ENCODE measurements at regions not wholly inside any gene's neighbourhood (a gene's known extent, or its start where the extent isn't known, plus 50 kb on each side); places are given as distances from the start of the nearest gene placed in this dataset.

DNA sequence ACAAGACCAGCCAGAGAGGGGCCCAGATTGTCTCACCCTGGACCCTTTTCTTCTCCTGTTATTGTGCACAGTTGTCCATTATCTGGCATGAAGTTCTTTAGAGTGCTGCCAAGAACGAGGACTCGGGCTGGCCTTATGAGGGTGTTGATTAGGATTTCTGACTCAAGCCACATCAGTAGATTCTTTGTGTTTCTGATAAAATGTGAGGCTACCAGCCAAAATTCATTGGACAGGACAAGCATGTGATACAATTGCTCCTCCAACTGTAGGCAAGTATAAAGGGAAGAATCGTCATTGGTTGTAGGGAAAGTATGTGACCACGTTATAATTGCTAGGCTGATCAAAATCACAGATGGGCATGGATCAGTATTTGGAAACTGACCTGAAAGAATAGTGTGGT is 99.2 kb upstream of the TMC3 start:
- H3K4me1 ChIP-seq, result no peaks in the 10 kb centered on the region
- H3K36me3 ChIP-seq (replicated peaks in 1 of 2; ENCODE audit: insufficient read depth in 1 of 2, low read depth in 2 of 2), result no peaks in the 10 kb centered on the region
- TF ChIP-seq, protein P1, sequence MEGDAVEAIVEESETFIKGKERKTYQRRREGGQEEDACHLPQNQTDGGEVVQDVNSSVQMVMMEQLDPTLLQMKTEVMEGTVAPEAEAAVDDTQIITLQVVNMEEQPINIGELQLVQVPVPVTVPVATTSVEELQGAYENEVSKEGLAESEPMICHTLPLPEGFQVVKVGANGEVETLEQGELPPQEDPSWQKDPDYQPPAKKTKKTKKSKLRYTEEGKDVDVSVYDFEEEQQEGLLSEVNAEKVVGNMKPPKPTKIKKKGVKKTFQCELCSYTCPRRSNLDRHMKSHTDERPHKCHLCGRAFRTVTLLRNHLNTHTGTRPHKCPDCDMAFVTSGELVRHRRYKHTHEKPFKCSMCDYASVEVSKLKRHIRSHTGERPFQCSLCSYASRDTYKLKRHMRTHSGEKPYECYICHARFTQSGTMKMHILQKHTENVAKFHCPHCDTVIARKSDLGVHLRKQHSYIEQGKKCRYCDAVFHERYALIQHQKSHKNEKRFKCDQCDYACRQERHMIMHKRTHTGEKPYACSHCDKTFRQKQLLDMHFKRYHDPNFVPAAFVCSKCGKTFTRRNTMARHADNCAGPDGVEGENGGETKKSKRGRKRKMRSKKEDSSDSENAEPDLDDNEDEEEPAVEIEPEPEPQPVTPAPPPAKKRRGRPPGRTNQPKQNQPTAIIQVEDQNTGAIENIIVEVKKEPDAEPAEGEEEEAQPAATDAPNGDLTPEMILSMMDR (IDR thresholded peaks at IDR 0.05), result no peak
- TF ChIP-seq POLR2A (IDR thresholded peaks at IDR 0.05), result no peak
- no peak for ATAC-seq
- no peak overlapping the region for H3K27ac ChIP-seq
- intact Hi-C loops (cut with DNase I), result no loop called here
- 55 to 62% methylated on average over 4 of the region's 4 CpGs for WGBS, 2 donors
- no peaks in the 10 kb centered on the region for H3K9me3 ChIP-seq
- no peaks in the 10 kb centered on the region for H3K27me3 ChIP-seq
- no peak overlapping the region for H3K4me3 ChIP-seq
- DNase-seq, result no peak

DNA sequence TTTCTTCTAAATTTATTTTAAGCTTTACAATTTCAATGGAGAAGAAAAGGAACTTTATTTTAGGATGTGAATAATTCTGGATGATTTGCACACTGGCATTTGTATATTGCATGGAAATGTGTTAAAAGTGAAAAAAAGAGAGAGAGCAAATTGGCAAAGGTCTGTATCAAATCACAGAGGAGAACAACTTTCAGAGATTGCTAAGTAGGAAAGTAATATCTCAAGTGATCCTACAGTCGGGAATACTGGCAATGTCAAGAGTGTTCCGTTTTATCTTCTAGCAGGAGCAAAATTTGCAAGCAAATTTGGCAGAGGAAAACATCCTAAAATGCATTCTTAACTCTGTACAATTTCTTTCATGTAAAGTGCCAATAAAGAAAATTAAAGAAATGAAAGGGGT is 97.1 kb upstream of the TMC3 start:
- H3K27me3 ChIP-seq, result no peaks in the 10 kb centered on the region
- no peaks in the 10 kb centered on the region for H3K36me3 ChIP-seq (replicated peaks in 1 of 2; ENCODE audit: insufficient read depth in 1 of 2, low read depth in 2 of 2)
- H3K9me3 ChIP-seq, result no peaks in the 10 kb centered on the region
- no peak for DNase-seq
- H3K4me1 ChIP-seq, result no peaks in the 10 kb centered on the region
- no peak overlapping the region for H3K4me3 ChIP-seq
- no peak overlapping the region for H3K27ac ChIP-seq
- 71 to 78% methylated on average over 2 of the region's 2 CpGs for WGBS, 2 donors
- TF ChIP-seq POLR2A (IDR thresholded peaks at IDR 0.05), result no peak
- TF ChIP-seq, protein P1 (IDR thresholded peaks at IDR 0.05), result no peak
- no peak for ATAC-seq
- intact Hi-C loops (cut with DNase I), result no loop called here

DNA sequence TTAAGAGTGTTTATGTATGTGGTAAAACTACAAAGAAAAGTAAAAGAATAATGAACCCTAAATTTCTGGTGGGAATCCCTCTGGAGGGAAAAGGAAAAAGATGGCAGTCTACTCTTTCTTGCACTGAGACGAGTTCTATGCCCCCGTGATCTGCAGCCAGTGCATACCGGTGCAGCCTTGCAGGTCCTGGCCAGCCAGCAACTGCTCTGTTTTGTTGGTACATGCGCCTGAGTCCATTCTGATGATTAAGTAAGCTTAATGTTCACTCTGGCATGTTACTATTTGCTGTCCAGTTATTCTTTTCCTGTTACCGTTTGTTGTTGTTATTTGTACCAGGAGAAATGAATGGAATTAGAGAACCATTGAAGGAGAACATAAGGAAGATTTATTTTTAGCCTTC is 95.1 kb upstream of the TMC3 start:
- TF ChIP-seq, protein P1 (IDR thresholded peaks at IDR 0.05), result no peak
- no peak for TF ChIP-seq POLR2A (IDR thresholded peaks at IDR 0.05)
- 82 to 87% methylated on average over 5 of the region's 5 CpGs for WGBS, 2 donors

DNA sequence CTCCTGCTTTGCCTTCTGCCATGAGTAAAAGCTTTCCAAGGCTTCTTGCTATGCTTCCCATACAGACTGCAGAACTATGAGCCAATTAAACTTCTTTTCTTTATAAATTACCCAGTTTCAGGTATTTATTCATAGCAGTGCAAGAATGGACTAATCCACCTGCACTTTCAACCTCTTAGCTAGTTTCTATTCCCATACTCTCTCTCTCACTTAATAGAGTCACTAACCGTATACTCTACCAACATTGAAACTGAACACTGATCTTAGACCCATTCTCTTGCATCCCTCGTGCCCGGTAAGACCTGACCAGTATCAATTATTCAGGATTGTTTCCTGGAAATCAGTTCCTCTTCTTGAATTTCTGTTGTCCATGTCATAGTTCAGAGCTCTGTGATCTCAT is 92.7 kb upstream of the TMC3 start:
- no peaks in the 10 kb centered on the region for H3K9me3 ChIP-seq
- no peak for DNase-seq
- H3K36me3 ChIP-seq (replicated peaks in 1 of 2; ENCODE audit: insufficient read depth in 1 of 2, low read depth in 2 of 2), result no peaks in the 10 kb centered on the region
- H3K4me1 ChIP-seq, result no peaks in the 10 kb centered on the region
- H3K4me3 ChIP-seq, result no peak overlapping the region
- 64 to 97% methylated on average over 3 of the region's 3 CpGs for WGBS, 2 donors
- no peaks in the 10 kb centered on the region for H3K27me3 ChIP-seq
- intact Hi-C loops (cut with DNase I), result no loop called here
- no peak for ATAC-seq
- no peak for TF ChIP-seq POLR2A (IDR thresholded peaks at IDR 0.05)
- TF ChIP-seq, protein P1 (IDR thresholded peaks at IDR 0.05), result no peak
- H3K27ac ChIP-seq, result no peak overlapping the region

More for the DNA sequence above, 95.1 kb upstream of the TMC3 start:
- no peaks in the 10 kb centered on the region for H3K9me3 ChIP-seq
- no peaks in the 10 kb centered on the region for H3K27me3 ChIP-seq
- no peaks in the 10 kb centered on the region for H3K36me3 ChIP-seq (replicated peaks in 1 of 2; ENCODE audit: insufficient read depth in 1 of 2, low read depth in 2 of 2)
- ATAC-seq (no peak), DNase-seq (no peak)
- H3K4me1 ChIP-seq, result no peaks in the 10 kb centered on the region
- H3K4me3 ChIP-seq, result no peak overlapping the region
- intact Hi-C loops (cut with DNase I), result no loop called here
- H3K27ac ChIP-seq, result no peak overlapping the region

DNA sequence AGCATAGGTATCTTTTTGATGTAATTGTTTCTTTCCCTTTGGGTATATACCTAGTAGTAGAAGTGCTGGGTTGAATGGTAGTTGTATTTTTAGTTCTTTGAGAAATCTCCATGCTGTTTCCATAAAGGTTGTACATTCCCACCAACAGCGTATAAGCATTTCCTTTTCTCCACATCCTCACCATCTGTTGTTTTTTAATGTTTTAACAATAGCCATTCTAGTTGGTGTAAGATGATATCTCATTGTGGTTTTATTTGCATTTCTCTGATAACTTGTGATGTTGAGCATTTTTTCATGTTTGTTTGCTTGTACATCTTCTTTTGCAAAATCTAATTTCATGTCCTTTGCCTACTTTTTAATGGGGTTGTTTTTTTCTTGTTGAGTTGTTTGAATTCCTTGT is 80.0 kb upstream of the TMC3 start:
- Histone ChIP-seq H3K36me3 (replicated peaks in 1 of 2; ENCODE audit: insufficient read depth in 1 of 2, low read depth in 2 of 2) (no peaks in the 10 kb centered on the region), H3K27ac (no peak overlapping the region), H3K27me3 (no peaks in the 10 kb centered on the region), H3K4me1 (no peaks in the 10 kb centered on the region), H3K9me3 (no peaks in the 10 kb centered on the region), H3K4me3 (no peak overlapping the region)
- intact Hi-C loops (cut with DNase I), result no loop called here
- DNase-seq, result no peak
- TF ChIP-seq, protein P1 (IDR thresholded peaks at IDR 0.05), result no peak
- TF ChIP-seq POLR2A (IDR thresholded peaks at IDR 0.05), result no peak
- 79 to 97% methylated on average over 1 of the region's 1 CpG for WGBS, 2 donors
- no peak for ATAC-seq
